GM10248 (cell line): ENCODE measurements at regions not wholly inside any gene's neighbourhood (a gene's known extent, or its start where the extent isn't known, plus 50 kb on each side); places are given as distances from the start of the nearest gene placed in this dataset.

Source experiments
- CTCF ChIA-PET: fragments of 300-600 bp; sonication (Branson Sonifier 250); formaldehyde crosslinking; extraction: SDS; loops from one replicate; lab custom pipeline; 2021; ENCODE audit warnings: antibody characterized with exemption; lab: Yijun Ruan, JAX
- POLR2A ChIA-PET: fragments of 350-650 bp; sonication (Branson Sonifier 250); formaldehyde crosslinking; extraction: SDS; loops from one replicate; lab custom pipeline; 2020; ENCODE audit warnings: antibody characterized with exemption; lab: Yijun Ruan, JAX
- DNase-seq: peaks from one replicate; pipeline ENCODE4 v3.0.0; 2012; ENCODE audit errors: extremely low spot score
- TF ChIP-seq, protein P1 (sequence below): IDR thresholded peaks from 2 replicates; pipeline ENCODE4 v1.5.1; 2012; ENCODE audit warnings: mild to moderate bottlenecking, low read depth; ENCODE audit errors: extremely low read depth, missing control alignments, control extremely low read depth

DNA sequence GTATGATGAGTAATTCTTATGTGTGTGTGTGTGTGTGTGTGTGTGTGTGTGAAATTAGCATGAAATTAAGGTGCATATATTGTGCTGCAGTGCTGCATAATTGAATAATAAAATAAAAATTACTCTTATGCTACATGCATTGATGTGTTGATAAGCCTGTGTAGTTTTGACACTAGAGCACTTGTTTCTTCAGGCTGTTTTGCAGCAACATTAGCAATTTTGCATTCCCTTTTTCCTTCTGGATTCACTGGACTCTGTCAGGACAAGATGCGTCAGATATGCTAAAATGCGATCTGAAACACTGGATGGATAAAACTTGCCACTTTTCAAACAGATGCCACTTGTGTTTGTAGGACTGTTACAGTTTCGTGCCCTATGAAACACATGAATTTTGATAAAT lies 175.4 kb upstream of the ATP6AP2 start:
- DNase-seq: no peak
- ChIA-PET POLR2A (no interaction called here), CTCF (interaction anchor here (1.1 kb wide), 1 partner anchor 46 kb away, joined by 3 read pairs; no protein-coding TSS in a partner anchor)
- TF ChIP-seq, protein P1, sequence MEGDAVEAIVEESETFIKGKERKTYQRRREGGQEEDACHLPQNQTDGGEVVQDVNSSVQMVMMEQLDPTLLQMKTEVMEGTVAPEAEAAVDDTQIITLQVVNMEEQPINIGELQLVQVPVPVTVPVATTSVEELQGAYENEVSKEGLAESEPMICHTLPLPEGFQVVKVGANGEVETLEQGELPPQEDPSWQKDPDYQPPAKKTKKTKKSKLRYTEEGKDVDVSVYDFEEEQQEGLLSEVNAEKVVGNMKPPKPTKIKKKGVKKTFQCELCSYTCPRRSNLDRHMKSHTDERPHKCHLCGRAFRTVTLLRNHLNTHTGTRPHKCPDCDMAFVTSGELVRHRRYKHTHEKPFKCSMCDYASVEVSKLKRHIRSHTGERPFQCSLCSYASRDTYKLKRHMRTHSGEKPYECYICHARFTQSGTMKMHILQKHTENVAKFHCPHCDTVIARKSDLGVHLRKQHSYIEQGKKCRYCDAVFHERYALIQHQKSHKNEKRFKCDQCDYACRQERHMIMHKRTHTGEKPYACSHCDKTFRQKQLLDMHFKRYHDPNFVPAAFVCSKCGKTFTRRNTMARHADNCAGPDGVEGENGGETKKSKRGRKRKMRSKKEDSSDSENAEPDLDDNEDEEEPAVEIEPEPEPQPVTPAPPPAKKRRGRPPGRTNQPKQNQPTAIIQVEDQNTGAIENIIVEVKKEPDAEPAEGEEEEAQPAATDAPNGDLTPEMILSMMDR: no peak

- ChIA-PET CTCF (no interaction called here), POLR2A (no interaction called here)
- TF ChIP-seq, protein P1: no peak
- no peak for DNase-seq
These were observed 177.0 kb upstream of the ATP6AP2 start for GRCh38 chrX:40403757-40404156.

DNA sequence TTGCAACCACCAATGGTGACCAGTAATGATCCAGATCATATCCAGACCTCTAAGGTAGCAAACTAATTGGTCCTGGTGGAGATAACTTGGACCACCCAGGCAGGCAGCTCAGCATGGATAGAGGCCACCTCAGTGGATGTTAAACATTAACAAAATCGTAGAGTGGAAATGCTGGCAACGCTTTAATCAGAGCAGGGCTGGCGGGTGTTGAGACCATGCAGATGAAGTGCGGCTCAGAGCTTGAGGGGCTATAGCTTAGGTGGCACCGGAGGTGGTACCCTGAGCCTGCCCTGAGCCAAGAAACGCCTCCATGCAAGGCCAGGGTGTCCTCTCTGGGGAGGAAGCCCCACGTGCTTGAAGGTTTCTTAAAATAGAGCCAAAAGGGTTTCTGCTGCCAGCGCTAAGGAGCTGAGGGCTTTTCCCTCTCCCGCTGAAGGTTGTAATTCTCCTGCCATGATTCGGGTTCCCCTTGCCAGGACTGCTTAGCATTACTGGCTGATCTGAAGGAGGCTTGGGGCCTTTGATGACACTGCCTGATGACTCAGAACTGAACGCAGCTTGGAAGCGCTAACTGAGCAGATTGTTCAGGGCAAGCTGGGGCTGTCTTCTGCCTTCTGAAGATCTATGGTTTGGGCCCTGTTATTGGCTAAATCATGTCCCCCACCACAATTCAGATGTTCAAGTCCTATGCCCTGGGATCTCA lies 177.8 kb upstream of the ATP6AP2 start:
- DNase-seq: no peak
- ChIA-PET POLR2A (no interaction called here), CTCF (interaction anchor here (1.2 kb wide), 1 partner anchor 13 kb away, joined by 5 read pairs; no protein-coding TSS in a partner anchor)

GRCh38 chrX:40395102-40395501 lies 185.7 kb upstream of the ATP6AP2 start:
- ChIA-PET CTCF (no interaction called here), POLR2A (no interaction called here)
- TF ChIP-seq, protein P1: no peak
- no peak for DNase-seq

More for the DNA sequence above, 177.8 kb upstream of the ATP6AP2 start:
- TF ChIP-seq, protein P1: no peak

DNA sequence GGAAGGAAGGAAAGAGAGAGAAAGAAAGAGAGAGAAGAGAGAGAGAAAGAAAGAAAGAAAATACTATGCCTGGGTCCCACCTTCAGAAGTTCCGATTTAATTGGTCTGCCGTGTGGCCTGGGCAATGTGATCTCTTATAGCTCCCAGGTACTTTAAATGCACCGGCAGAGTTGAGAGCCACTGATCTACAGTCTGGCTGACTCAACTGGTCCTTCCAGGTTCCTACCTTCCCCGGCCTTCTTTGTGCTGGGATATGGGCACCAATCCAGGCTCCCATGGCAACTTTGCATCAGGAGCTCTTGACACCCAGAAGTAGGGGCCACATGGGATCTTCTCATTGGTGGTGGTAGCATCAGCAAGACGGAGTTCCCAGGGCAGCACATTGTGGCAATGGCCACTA lies 186.5 kb upstream of the ATP6AP2 start:
- POLR2A ChIA-PET: no interaction called here
- TF ChIP-seq, protein P1: no peak
- DNase-seq: no peak
- CTCF ChIA-PET: no interaction called here

GRCh38 chrX:40392599-40392998 lies 188.2 kb upstream of the ATP6AP2 start:
- POLR2A ChIA-PET: no interaction called here
- TF ChIP-seq, protein P1: no peak
- CTCF ChIA-PET: no interaction called here
- no peak for DNase-seq
